ENCODE measurements at regions not wholly inside any gene's neighbourhood (a gene's known extent, or its start where the extent isn't known, plus 50 kb on each side); places are given as distances from the start of the nearest gene placed in this dataset.

- no peak overlapping the region for H3K4me3 ChIP-seq (ENCODE audit: low read depth, low read length)
- no peak for TF ChIP-seq CTCF (conservative IDR thresholded peaks at IDR 0.05; ENCODE audit: low read depth, low read length)
- no peak for DNase-seq (ENCODE audit: low read depth)
Measured at GRCh38 chr17:55900188-55900587, 149.3 kb downstream of the PCTP start.

GRCh38 chr17:55903028-55903690 lies 152.3 kb downstream of the PCTP start:
- no peak for TF ChIP-seq CTCF (conservative IDR thresholded peaks at IDR 0.05; ENCODE audit: low read depth, low read length)
- no peak overlapping the region for H3K4me3 ChIP-seq (ENCODE audit: low read depth, low read length)
- DNase-seq (ENCODE audit: low read depth): no peak

- TF ChIP-seq CTCF (conservative IDR thresholded peaks at IDR 0.05; ENCODE audit: low read depth, low read length): no peak
- no peak overlapping the region for H3K4me3 ChIP-seq (ENCODE audit: low read depth, low read length)
- no peak for DNase-seq (ENCODE audit: low read depth)
Measured at GRCh38 chr17:55909776-55910175, 158.9 kb downstream of the PCTP start.

- TF ChIP-seq CTCF (conservative IDR thresholded peaks at IDR 0.05; ENCODE audit: low read depth, low read length): no peak
- DNase-seq (ENCODE audit: low read depth): no peak
- no peak overlapping the region for H3K4me3 ChIP-seq (ENCODE audit: low read depth, low read length)
Measured at GRCh38 chr17:55911186-55911585, 160.3 kb downstream of the PCTP start.

- no peak overlapping the region for H3K4me3 ChIP-seq (ENCODE audit: low read depth, low read length)
- no peak for TF ChIP-seq CTCF (conservative IDR thresholded peaks at IDR 0.05; ENCODE audit: low read depth, low read length)
- no peak for DNase-seq (ENCODE audit: low read depth)
Measured at GRCh38 chr17:55925440-55925839, 174.6 kb downstream of the PCTP start.

GRCh38 chr17:55926276-55926990 lies 175.6 kb downstream of the PCTP start:
- TF ChIP-seq CTCF (conservative IDR thresholded peaks at IDR 0.05; ENCODE audit: low read depth, low read length): no peak
- no peak for DNase-seq (ENCODE audit: low read depth)
- H3K4me3 ChIP-seq (ENCODE audit: low read depth, low read length): no peak overlapping the region
